ENCODE measurements at regions not wholly inside any gene's neighbourhood (a gene's known extent, or its start where the extent isn't known, plus 50 kb on each side); places are given as distances from the start of the nearest gene placed in this dataset.

- H3K27me3 ChIP-seq (ENCODE audit: control insufficient read depth in 4 of 4, insufficient read depth in 4 of 4, low read length in 3 of 4) = peaks cover 0 to 2% (median 0%) of the 10 kb centered on the region in 4 donors
- no peak for DNase-seq (ENCODE audit: low spot score)
- H3K4me1 ChIP-seq (ENCODE audit: control insufficient read depth in 4 of 4, insufficient read depth in 4 of 4, low read length in 3 of 4) = no peaks in the 10 kb centered on the region
- H3K36me3 ChIP-seq (ENCODE audit: control insufficient read depth in 4 of 4, insufficient read depth in 3 of 4, low read depth in 1 of 4, low read length in 3 of 4) = no peaks in the 10 kb centered on the region
- TF ChIP-seq HNF4A (conservative IDR thresholded peaks at IDR 0.05) = no peak
- no peak for TF ChIP-seq HNF4G (IDR thresholded peaks at IDR 0.05)
- TF ChIP-seq SP1 (IDR thresholded peaks at IDR 0.05) = no peak
- no peak for TF ChIP-seq RXRA (IDR thresholded peaks at IDR 0.05)
- no peak for TF ChIP-seq GABPA (IDR thresholded peaks at IDR 0.05 in 1 of 2, conservative IDR thresholded peaks at IDR 0.05 in 1 of 2)
- TF ChIP-seq ZBTB33 (IDR thresholded peaks at IDR 0.05) = no peak
- TF ChIP-seq CTCF (IDR thresholded peaks at IDR 0.05; ENCODE audit: low read depth, low read length, missing input control) = no peak
- TF ChIP-seq YY1 (IDR thresholded peaks at IDR 0.05) = no peak
- no peak for TF ChIP-seq ATF3 (IDR thresholded peaks at IDR 0.05)
- TF ChIP-seq TAF1 (conservative IDR thresholded peaks at IDR 0.05) = no peak
- TF ChIP-seq FOXA1 (IDR thresholded peaks at IDR 0.05) = no peak
- no peak for TF ChIP-seq EGR1 (IDR thresholded peaks at IDR 0.05; ENCODE audit: low read depth in 2 of 2)
- no peak for TF ChIP-seq NR2F2 (IDR thresholded peaks at IDR 0.05)
- no peak for TF ChIP-seq REST (IDR thresholded peaks at IDR 0.05)
- WGBS = 55% methylated on average over 2 of the region's 2 CpGs
- H3K9me3 ChIP-seq (ENCODE audit: control insufficient read depth in 4 of 4, low read length in 3 of 4) = no peaks in the 10 kb centered on the region
- no peak overlapping the region for H3K27ac ChIP-seq (ENCODE audit: low read depth in 1 of 2, low read length in 2 of 2)
- H3K4me3 ChIP-seq (ENCODE audit: low read depth in 1 of 3, low read length in 3 of 3) = no peak overlapping the region
- H3K9ac ChIP-seq (ENCODE audit: low read depth in 1 of 2, low read length in 2 of 2) = no peak overlapping the region
Measured at GRCh38 chr15:47390208-47390765, 327.0 kb upstream of the SEMA6D start.

- DNase-seq (ENCODE audit: low spot score) = no peak
- Histone ChIP-seq H3K27me3 (ENCODE audit: control insufficient read depth in 4 of 4, insufficient read depth in 4 of 4, low read length in 3 of 4) (peaks cover 0 to 2% (median 0%) of the 10 kb centered on the region in 4 donors), H3K36me3 (ENCODE audit: control insufficient read depth in 4 of 4, insufficient read depth in 3 of 4, low read depth in 1 of 4, low read length in 3 of 4) (no peaks in the 10 kb centered on the region), H3K4me1 (ENCODE audit: control insufficient read depth in 4 of 4, insufficient read depth in 4 of 4, low read length in 3 of 4) (no peaks in the 10 kb centered on the region), H3K9ac (ENCODE audit: low read depth in 1 of 2, low read length in 2 of 2) (no peak overlapping the region), H3K4me3 (ENCODE audit: low read depth in 1 of 3, low read length in 3 of 3) (no peak overlapping the region), H3K27ac (ENCODE audit: low read depth in 1 of 2, low read length in 2 of 2) (no peak overlapping the region), H3K9me3 (ENCODE audit: control insufficient read depth in 4 of 4, low read length in 3 of 4) (no peaks in the 10 kb centered on the region)
- TF ChIP-seq YY1 (IDR thresholded peaks at IDR 0.05) (no peak), SP1 (IDR thresholded peaks at IDR 0.05) (no peak), EGR1 (IDR thresholded peaks at IDR 0.05; ENCODE audit: low read depth in 2 of 2) (no peak), GABPA (IDR thresholded peaks at IDR 0.05 in 1 of 2, conservative IDR thresholded peaks at IDR 0.05 in 1 of 2) (no peak), CTCF (IDR thresholded peaks at IDR 0.05; ENCODE audit: low read depth, low read length, missing input control) (no peak), HNF4G (IDR thresholded peaks at IDR 0.05) (no peak), FOXA1 (IDR thresholded peaks at IDR 0.05) (no peak), JUND (IDR thresholded peaks at IDR 0.05) (no peak), ATF3 (IDR thresholded peaks at IDR 0.05) (no peak), NR2F2 (IDR thresholded peaks at IDR 0.05) (no peak), MAX (IDR thresholded peaks at IDR 0.05) (no peak), RXRA (IDR thresholded peaks at IDR 0.05) (no peak), FOXA2 (IDR thresholded peaks at IDR 0.05) (no peak), HNF4A (conservative IDR thresholded peaks at IDR 0.05) (no peak), RAD21 (IDR thresholded peaks at IDR 0.05) (no peak), ZBTB33 (IDR thresholded peaks at IDR 0.05) (no peak)
- 64% methylated on average over 6 of the region's 6 CpGs for WGBS
Measured at GRCh38 chr15:47394286-47394809, 323.0 kb upstream of the SEMA6D start.
